ENCODE measurements at regions not wholly inside any gene's neighbourhood (a gene's known extent, or its start where the extent isn't known, plus 50 kb on each side); places are given as distances from the start of the nearest gene placed in this dataset.

DNA sequence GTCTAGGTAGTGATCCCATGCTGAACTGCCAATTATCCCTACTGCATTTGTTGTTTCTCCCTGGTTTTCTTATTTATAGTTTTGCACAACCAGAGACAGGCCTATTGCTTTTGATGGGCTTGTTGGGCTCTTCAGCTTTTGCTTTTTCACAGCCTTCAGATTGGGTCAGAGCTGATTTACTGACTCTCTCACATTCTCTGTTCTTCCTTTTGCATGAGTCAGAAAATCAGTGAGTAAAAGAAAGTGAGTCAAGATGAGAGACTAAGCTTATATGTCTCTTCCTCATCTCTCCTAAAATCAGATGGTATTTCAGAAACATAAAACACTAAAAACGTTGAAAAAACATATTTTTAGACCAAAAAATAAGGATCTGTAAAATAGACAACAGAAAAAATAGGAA lies 1135.4 kb downstream of the XPNPEP1 start:
- no peak for TF ChIP-seq ZNF571 (tag by site-specific recombination; IDR thresholded peaks at IDR 0.05)
- TF ChIP-seq REPIN1 (tag by site-specific recombination; IDR thresholded peaks at IDR 0.05; ENCODE audit: low read depth): no peak
- TF ChIP-seq ZNF426 (tag by site-specific recombination; IDR thresholded peaks at IDR 0.05): no peak
- TF ChIP-seq, protein P1, sequence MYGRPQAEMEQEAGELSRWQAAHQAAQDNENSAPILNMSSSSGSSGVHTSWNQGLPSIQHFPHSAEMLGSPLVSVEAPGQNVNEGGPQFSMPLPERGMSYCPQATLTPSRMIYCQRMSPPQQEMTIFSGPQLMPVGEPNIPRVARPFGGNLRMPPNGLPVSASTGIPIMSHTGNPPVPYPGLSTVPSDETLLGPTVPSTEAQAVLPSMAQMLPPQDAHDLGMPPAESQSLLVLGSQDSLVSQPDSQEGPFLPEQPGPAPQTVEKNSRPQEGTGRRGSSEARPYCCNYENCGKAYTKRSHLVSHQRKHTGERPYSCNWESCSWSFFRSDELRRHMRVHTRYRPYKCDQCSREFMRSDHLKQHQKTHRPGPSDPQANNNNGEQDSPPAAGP (tag by site-specific recombination; IDR thresholded peaks at IDR 0.05): no peak
- TF ChIP-seq ZNF404 (tag by site-specific recombination; IDR thresholded peaks at IDR 0.05): no peak
- TF ChIP-seq, protein P2, sequence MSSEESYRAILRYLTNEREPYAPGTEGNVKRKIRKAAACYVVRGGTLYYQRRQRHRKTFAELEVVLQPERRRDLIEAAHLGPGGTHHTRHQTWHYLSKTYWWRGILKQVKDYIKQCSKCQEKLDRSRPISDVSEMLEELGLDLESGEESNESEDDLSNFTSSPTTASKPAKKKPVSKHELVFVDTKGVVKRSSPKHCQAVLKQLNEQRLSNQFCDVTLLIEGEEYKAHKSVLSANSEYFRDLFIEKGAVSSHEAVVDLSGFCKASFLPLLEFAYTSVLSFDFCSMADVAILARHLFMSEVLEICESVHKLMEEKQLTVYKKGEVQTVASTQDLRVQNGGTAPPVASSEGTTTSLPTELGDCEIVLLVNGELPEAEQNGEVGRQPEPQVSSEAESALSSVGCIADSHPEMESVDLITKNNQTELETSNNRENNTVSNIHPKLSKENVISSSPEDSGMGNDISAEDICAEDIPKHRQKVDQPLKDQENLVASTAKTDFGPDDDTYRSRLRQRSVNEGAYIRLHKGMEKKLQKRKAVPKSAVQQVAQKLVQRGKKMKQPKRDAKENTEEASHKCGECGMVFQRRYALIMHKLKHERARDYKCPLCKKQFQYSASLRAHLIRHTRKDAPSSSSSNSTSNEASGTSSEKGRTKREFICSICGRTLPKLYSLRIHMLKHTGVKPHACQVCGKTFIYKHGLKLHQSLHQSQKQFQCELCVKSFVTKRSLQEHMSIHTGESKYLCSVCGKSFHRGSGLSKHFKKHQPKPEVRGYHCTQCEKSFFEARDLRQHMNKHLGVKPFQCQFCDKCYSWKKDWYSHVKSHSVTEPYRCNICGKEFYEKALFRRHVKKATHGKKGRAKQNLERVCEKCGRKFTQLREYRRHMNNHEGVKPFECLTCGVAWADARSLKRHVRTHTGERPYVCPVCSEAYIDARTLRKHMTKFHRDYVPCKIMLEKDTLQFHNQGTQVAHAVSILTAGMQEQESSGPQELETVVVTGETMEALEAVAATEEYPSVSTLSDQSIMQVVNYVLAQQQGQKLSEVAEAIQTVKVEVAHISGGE (tag by site-specific recombination; conservative IDR thresholded peaks at IDR 0.05; ENCODE audit: low read depth): no peak
- no peak for TF ChIP-seq ZNF10 (tag by site-specific recombination; IDR thresholded peaks at IDR 0.05)
- TF ChIP-seq, protein P3, sequence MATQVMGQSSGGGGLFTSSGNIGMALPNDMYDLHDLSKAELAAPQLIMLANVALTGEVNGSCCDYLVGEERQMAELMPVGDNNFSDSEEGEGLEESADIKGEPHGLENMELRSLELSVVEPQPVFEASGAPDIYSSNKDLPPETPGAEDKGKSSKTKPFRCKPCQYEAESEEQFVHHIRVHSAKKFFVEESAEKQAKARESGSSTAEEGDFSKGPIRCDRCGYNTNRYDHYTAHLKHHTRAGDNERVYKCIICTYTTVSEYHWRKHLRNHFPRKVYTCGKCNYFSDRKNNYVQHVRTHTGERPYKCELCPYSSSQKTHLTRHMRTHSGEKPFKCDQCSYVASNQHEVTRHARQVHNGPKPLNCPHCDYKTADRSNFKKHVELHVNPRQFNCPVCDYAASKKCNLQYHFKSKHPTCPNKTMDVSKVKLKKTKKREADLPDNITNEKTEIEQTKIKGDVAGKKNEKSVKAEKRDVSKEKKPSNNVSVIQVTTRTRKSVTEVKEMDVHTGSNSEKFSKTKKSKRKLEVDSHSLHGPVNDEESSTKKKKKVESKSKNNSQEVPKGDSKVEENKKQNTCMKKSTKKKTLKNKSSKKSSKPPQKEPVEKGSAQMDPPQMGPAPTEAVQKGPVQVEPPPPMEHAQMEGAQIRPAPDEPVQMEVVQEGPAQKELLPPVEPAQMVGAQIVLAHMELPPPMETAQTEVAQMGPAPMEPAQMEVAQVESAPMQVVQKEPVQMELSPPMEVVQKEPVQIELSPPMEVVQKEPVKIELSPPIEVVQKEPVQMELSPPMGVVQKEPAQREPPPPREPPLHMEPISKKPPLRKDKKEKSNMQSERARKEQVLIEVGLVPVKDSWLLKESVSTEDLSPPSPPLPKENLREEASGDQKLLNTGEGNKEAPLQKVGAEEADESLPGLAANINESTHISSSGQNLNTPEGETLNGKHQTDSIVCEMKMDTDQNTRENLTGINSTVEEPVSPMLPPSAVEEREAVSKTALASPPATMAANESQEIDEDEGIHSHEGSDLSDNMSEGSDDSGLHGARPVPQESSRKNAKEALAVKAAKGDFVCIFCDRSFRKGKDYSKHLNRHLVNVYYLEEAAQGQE (tag by site-specific recombination; IDR thresholded peaks at IDR 0.05): no peak
- TF ChIP-seq ZNF140 (tag by site-specific recombination; IDR thresholded peaks at IDR 0.05): no peak
- TF ChIP-seq GFI1B (tag by site-specific recombination; IDR thresholded peaks at IDR 0.05): no peak
- TF ChIP-seq ZNF596 (tag by site-specific recombination; IDR thresholded peaks at IDR 0.05): no peak
- TF ChIP-seq TCF7L2 (IDR thresholded peaks at IDR 0.05; ENCODE audit: borderline replicate concordance, low read depth, low read length): no peak
- TF ChIP-seq ZNF221 (tag by site-specific recombination; IDR thresholded peaks at IDR 0.05; ENCODE audit: borderline replicate concordance): no peak
- no peaks in the 10 kb centered on the region for H3K36me3 ChIP-seq (ENCODE audit: control insufficient read depth in 2 of 2, insufficient read depth in 1 of 2, low read length in 2 of 2)
- no peak overlapping the region for H3K27ac ChIP-seq (ENCODE audit: extremely low read depth, low read depth, low read length)
- ChIA-PET POLR2A (no interaction called here), CTCF (no interaction called here)
- H3K9me3 ChIP-seq (ENCODE audit: control insufficient read depth, insufficient read depth, low read depth, low read length): no peaks in the 10 kb centered on the region; the same call in 1 of the 2 replicates
- no peaks in the 10 kb centered on the region for H3K4me1 ChIP-seq (ENCODE audit: control insufficient read depth, insufficient read depth, low read length)
- H3K4me3 ChIP-seq (ENCODE audit: low read depth, low read length): no peak overlapping the region

DNA sequence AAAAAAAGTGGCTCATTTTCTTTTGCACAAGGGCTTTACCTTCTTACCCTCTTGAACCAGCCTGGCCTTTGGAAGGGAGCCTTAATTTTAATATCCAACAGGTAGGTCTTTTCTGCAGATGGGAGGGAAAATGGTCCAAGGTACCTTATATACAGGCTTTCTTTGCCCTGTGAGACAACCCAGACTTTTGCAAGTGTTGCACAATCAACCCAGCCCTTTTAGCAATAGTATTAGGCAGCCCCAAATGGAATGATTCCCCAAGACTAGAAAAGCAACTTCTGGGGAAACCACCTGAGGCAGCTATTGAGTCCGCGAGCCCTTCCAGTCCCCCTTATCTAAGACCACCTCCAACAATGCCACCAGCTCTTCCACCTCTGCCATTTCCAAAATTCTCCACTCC lies 1138.3 kb downstream of the XPNPEP1 start:
- ChIA-PET CTCF (no interaction called here), POLR2A (no interaction called here)
- TF ChIP-seq ZNF555 (tag by site-specific recombination; conservative IDR thresholded peaks at IDR 0.05) (no peak), HOXD13 (CRISPR knock-in tag; IDR thresholded peaks at IDR 0.05; ENCODE audit: borderline replicate concordance) (no peak), TRIM28 (IDR thresholded peaks at IDR 0.05; ENCODE audit: borderline replicate concordance, low read length) (no peak), ZNF132 (tag by site-specific recombination; IDR thresholded peaks at IDR 0.05; ENCODE audit: borderline replicate concordance) (no peak), ZBTB48 (tag by site-specific recombination; IDR thresholded peaks at IDR 0.05) (no peak), ZNF664 (tag by site-specific recombination; IDR thresholded peaks at IDR 0.05) (no peak), ZNF366 (tag by site-specific recombination; conservative IDR thresholded peaks at IDR 0.05) (no peak), ZNF768 (tag by site-specific recombination; IDR thresholded peaks at IDR 0.05) (no peak), ZNF792 (tag by site-specific recombination; IDR thresholded peaks at IDR 0.05) (no peak)
- TF ChIP-seq, protein P4, sequence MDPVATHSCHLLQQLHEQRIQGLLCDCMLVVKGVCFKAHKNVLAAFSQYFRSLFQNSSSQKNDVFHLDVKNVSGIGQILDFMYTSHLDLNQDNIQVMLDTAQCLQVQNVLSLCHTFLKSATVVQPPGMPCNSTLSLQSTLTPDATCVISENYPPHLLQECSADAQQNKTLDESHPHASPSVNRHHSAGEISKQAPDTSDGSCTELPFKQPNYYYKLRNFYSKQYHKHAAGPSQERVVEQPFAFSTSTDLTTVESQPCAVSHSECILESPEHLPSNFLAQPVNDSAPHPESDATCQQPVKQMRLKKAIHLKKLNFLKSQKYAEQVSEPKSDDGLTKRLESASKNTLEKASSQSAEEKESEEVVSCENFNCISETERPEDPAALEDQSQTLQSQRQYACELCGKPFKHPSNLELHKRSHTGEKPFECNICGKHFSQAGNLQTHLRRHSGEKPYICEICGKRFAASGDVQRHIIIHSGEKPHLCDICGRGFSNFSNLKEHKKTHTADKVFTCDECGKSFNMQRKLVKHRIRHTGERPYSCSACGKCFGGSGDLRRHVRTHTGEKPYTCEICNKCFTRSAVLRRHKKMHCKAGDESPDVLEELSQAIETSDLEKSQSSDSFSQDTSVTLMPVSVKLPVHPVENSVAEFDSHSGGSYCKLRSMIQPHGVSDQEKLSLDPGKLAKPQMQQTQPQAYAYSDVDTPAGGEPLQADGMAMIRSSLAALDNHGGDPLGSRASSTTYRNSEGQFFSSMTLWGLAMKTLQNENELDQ (tag by site-specific recombination; IDR thresholded peaks at IDR 0.05; ENCODE audit: low read depth): no peak
- H3K9me3 ChIP-seq (ENCODE audit: control insufficient read depth, insufficient read depth, low read depth, low read length): no peaks in the 10 kb centered on the region; the same call in 1 of the 2 replicates
- no peaks in the 10 kb centered on the region for H3K36me3 ChIP-seq (ENCODE audit: control insufficient read depth in 2 of 2, insufficient read depth in 1 of 2, low read length in 2 of 2)
- H3K4me1 ChIP-seq (ENCODE audit: control insufficient read depth, insufficient read depth, low read length): no peaks in the 10 kb centered on the region
- H3K4me3 ChIP-seq (ENCODE audit: low read depth, low read length): no peak overlapping the region
- no peak overlapping the region for H3K27ac ChIP-seq (ENCODE audit: extremely low read depth, low read depth, low read length)
